ENCODE measurements at regions not wholly inside any gene's neighbourhood (a gene's known extent, or its start where the extent isn't known, plus 50 kb on each side); places are given as distances from the start of the nearest gene placed in this dataset.
"Not testable (repeated sequence)": the region's sequence is repeated elsewhere in the genome, so short reads cannot be mapped to it uniquely, and the experiment has no call there.

GRCh38 chr17:70717042-70717441 lies 547.7 kb downstream of the KCNJ2 start:
- Histone ChIP-seq H3K27ac (ENCODE audit: low read depth, low read length) (no peak overlapping the region), H3K4me3 (ENCODE audit: low read depth, low read length) (no peak overlapping the region), H3K27me3 (ENCODE audit: control insufficient read depth, insufficient read depth, low read length) (no peaks in the 10 kb centered on the region), H3K9me3 (ENCODE audit: control insufficient read depth, insufficient read depth, low read length) (no peaks in the 10 kb centered on the region)
- CTCF ChIA-PET = no interaction called here
- POLR2A ChIA-PET = no interaction called here
- no peak for TF ChIP-seq CTCF (IDR thresholded peaks at IDR 0.05; ENCODE audit: low read depth, low read length)
- no peak for DNase-seq (ENCODE audit: low read depth, low spot score)

GRCh38 chr17:70736375-70736957 lies 567.1 kb downstream of the KCNJ2 start:
- Histone ChIP-seq H3K9me3 (ENCODE audit: control insufficient read depth, insufficient read depth, low read length) (no peaks in the 10 kb centered on the region), H3K27me3 (ENCODE audit: control insufficient read depth, insufficient read depth, low read length) (peaks cover 2% of the 10 kb centered on the region), H3K4me3 (ENCODE audit: low read depth, low read length) (no peak overlapping the region), H3K27ac (ENCODE audit: low read depth, low read length) (no peak overlapping the region)
- ChIA-PET CTCF (no interaction called here), POLR2A (no interaction called here)
- no peak for TF ChIP-seq CTCF (IDR thresholded peaks at IDR 0.05; ENCODE audit: low read depth, low read length)
- no peak for DNase-seq (ENCODE audit: low read depth, low spot score)

GRCh38 chr17:70739065-70739464 lies 569.7 kb downstream of the KCNJ2 start:
- Histone ChIP-seq H3K27me3 (ENCODE audit: control insufficient read depth, insufficient read depth, low read length) (no peaks in the 10 kb centered on the region), H3K9me3 (ENCODE audit: control insufficient read depth, insufficient read depth, low read length) (no peaks in the 10 kb centered on the region), H3K4me3 (ENCODE audit: low read depth, low read length) (no peak overlapping the region), H3K27ac (ENCODE audit: low read depth, low read length) (no peak overlapping the region)
- POLR2A ChIA-PET = no interaction called here
- no peak for DNase-seq (ENCODE audit: low read depth, low spot score)
- CTCF ChIA-PET = no interaction called here
- TF ChIP-seq CTCF (IDR thresholded peaks at IDR 0.05; ENCODE audit: low read depth, low read length) = no peak

- DNase-seq (ENCODE audit: low read depth, low spot score); H3K27me3 ChIP-seq (ENCODE audit: control insufficient read depth, insufficient read depth, low read length); CTCF ChIA-PET; H3K9me3 ChIP-seq (ENCODE audit: control insufficient read depth, insufficient read depth, low read length); POLR2A ChIA-PET; H3K4me3 ChIP-seq (ENCODE audit: low read depth, low read length); H3K27ac ChIP-seq (ENCODE audit: low read depth, low read length): not testable (repeated sequence)
Observed at GRCh38 chr17:70746574-70746973, 577.2 kb downstream of the KCNJ2 start.

- ChIA-PET CTCF (interaction anchor here (0.6 kb wide), 1 partner anchor 16 kb away, joined by 4 read pairs; no protein-coding TSS in a partner anchor), POLR2A (no interaction called here)
- Histone ChIP-seq H3K27ac (ENCODE audit: low read depth, low read length) (no peak overlapping the region), H3K9me3 (ENCODE audit: control insufficient read depth, insufficient read depth, low read length) (no peaks in the 10 kb centered on the region), H3K4me3 (ENCODE audit: low read depth, low read length) (no peak overlapping the region), H3K27me3 (ENCODE audit: control insufficient read depth, insufficient read depth, low read length) (no peaks in the 10 kb centered on the region)
- DNase-seq (ENCODE audit: low read depth, low spot score) = no peak
- TF ChIP-seq CTCF (IDR thresholded peaks at IDR 0.05; ENCODE audit: low read depth, low read length) = no peak
Observed at GRCh38 chr17:70750983-70751382, 581.7 kb downstream of the KCNJ2 start.

GRCh38 chr17:70752461-70752860 lies 583.1 kb downstream of the KCNJ2 start:
- H3K27me3 ChIP-seq (ENCODE audit: control insufficient read depth, insufficient read depth, low read length); H3K4me3 ChIP-seq (ENCODE audit: low read depth, low read length); H3K9me3 ChIP-seq (ENCODE audit: control insufficient read depth, insufficient read depth, low read length); POLR2A ChIA-PET; H3K27ac ChIP-seq (ENCODE audit: low read depth, low read length); DNase-seq (ENCODE audit: low read depth, low spot score): not testable (repeated sequence)
- CTCF ChIA-PET = interaction anchor here (0.6 to 1.7 kb wide), 2 partner anchors 15 to 887 kb away, joined by 3 to 5 read pairs; no protein-coding TSS in a partner anchor

Measured in AG04450 (cell line).